H1 (cell line): ENCODE measurements at regions not wholly inside any gene's neighbourhood (a gene's known extent, or its start where the extent isn't known, plus 50 kb on each side); places are given as distances from the start of the nearest gene placed in this dataset.

Source experiments
- CTCF ChIA-PET: fragments of 300-600 bp; sonication (Branson Sonifier 250); formaldehyde crosslinking; loops from one replicate; lab custom pipeline; 2021; ENCODE audit not compliant: partially characterized antibody; lab: Charles Lee
- POLR2A ChIA-PET: fragments of 300-600 bp; sonication (Branson Sonifier 250); formaldehyde crosslinking; loops from one replicate; lab custom pipeline; 2021; ENCODE audit warnings: inconsistent platforms; ENCODE audit not compliant: partially characterized antibody; lab: Charles Lee
- DNase-seq, 2 experiments: peaks; one replicate each; pipeline versions ENCODE4 v3.0.0 to v3.0.0-alpha.2; 2010 to 2022; ENCODE audit warnings: low spot score in 2 of 2, low read depth in 1 of 2, mixed read lengths in 1 of 2
- FAIRE-seq: peaks from 2 replicates; lab custom pipeline; 2011; peaks lifted over from hg19 to GRCh38; lab: Jason Lieb, UNC
- H2AFZ ChIP-seq: 2 replicates; pipeline ENCODE4 v1.8.1; 2012; ENCODE audit warnings: low read length, inconsistent platforms
- H2AK5ac ChIP-seq: 2 replicates; pipeline ENCODE4 v1.6.1; 2013; ENCODE audit warnings: low read depth, low read length
- H2BK120ac ChIP-seq: replicated peaks from 2 replicates; pipeline ENCODE3; 2013; ENCODE audit warnings: low read depth, low read length, inconsistent platforms
- H2BK12ac ChIP-seq: 2 replicates; pipeline ENCODE4 v1.6.1; 2013; ENCODE audit warnings: low read depth, low read length
- H2BK15ac ChIP-seq: 2 replicates; pipeline ENCODE4 v1.6.1; 2013; ENCODE audit warnings: low read length
- H2BK20ac ChIP-seq: 2 replicates; pipeline ENCODE4 v1.6.1; 2013; ENCODE audit warnings: low read length
- H2BK5ac ChIP-seq: 2 replicates; pipeline ENCODE4 v1.6.1; 2013; ENCODE audit warnings: low read depth, low read length
- H3K14ac ChIP-seq: 2 replicates; pipeline ENCODE4 v1.6.1; 2013; ENCODE audit warnings: inconsistent platforms; ENCODE audit not compliant: insufficient read length
- H3K18ac ChIP-seq: 2 replicates; pipeline ENCODE4 v1.6.1; 2013; ENCODE audit warnings: low read length; ENCODE audit errors: extremely low read depth
- H3K23ac ChIP-seq: 2 replicates; pipeline ENCODE4 v1.6.1; 2013; ENCODE audit warnings: inconsistent platforms; ENCODE audit not compliant: insufficient read length
- H3K23me2 ChIP-seq: 2 replicates; pipeline ENCODE4 v1.6.1; 2013; ENCODE audit warnings: low read depth, low read length
- H3K27ac ChIP-seq: 2 replicates; pipeline ENCODE4 v1.6.1; 2011; ENCODE audit warnings: low read depth, low read length, inconsistent platforms
- H3K27me3 ChIP-seq, 4 experiments: replicated peaks in 1 of 4; 1 replicate in 1 of 4; 2 replicates in 3 of 4; pipeline versions ENCODE4 v1.6.1 to v1.8.1; 2011 to 2013; ENCODE audit warnings: low read length in 3 of 4, mild to moderate bottlenecking in 3 of 4, inconsistent platforms in 2 of 4, mixed read lengths in 2 of 4, moderate library complexity in 1 of 4; ENCODE audit not compliant: control insufficient read depth in 3 of 4, insufficient read depth in 3 of 4; ENCODE audit errors: extremely low read depth in 1 of 4
- H3K36me3 ChIP-seq, 4 experiments: 2 replicates each; pipeline versions ENCODE4 v1.6.1 to v1.8.1; 2011 to 2013; ENCODE audit warnings: mild to moderate bottlenecking in 4 of 4, low read length in 3 of 4, moderate library complexity in 2 of 4, control low read depth in 1 of 4, inconsistent platforms in 1 of 4; ENCODE audit not compliant: insufficient read depth in 4 of 4, control insufficient read depth in 2 of 4
- H3K4ac ChIP-seq: replicated peaks from 2 replicates; pipeline ENCODE3; 2013; ENCODE audit warnings: low read length, low read depth, mixed read lengths, inconsistent platforms; ENCODE audit not compliant: insufficient read length
- H3K4me1 ChIP-seq, 4 experiments: replicated peaks in 1 of 4; 1 replicate in 1 of 4; 2 replicates in 3 of 4; pipeline versions ENCODE4 v1.6.1 to v1.8.1; 2011 to 2013; ENCODE audit warnings: low read length in 3 of 4, inconsistent platforms in 2 of 4, mixed read lengths in 1 of 4; ENCODE audit not compliant: insufficient read depth in 4 of 4, control insufficient read depth in 3 of 4
- H3K4me2 ChIP-seq, 2 experiments: 2 replicates each; pipeline versions ENCODE4 v1.6.1 to v1.8.1; 2011 to 2013; ENCODE audit warnings: low read depth in 2 of 2, low read length in 2 of 2, control low read depth in 1 of 2, inconsistent platforms in 1 of 2, mild to moderate bottlenecking in 1 of 2; ENCODE audit not compliant: insufficient read depth in 1 of 2
- H3K4me3 ChIP-seq, 4 experiments: fragments of 200-600, 300-600 bp in 1 of 4; sonication (generic), shearing (Covaris generic), sonication (Bioruptor Twin) in 1 of 4; 2 replicates each; pipeline versions ENCODE4 v1.5.1 to v1.8.1; 2011 to 2016; ENCODE audit warnings: low read length in 4 of 4, low read depth in 3 of 4, control low read depth in 2 of 4, inconsistent platforms in 2 of 4, mild to moderate bottlenecking in 2 of 4, mixed read lengths in 1 of 4, moderate library complexity in 1 of 4; ENCODE audit not compliant: insufficient read depth in 2 of 4; ENCODE audit errors: extremely low read depth in 1 of 4
- H3K56ac ChIP-seq: replicated peaks from 2 replicates; pipeline ENCODE3; 2013; ENCODE audit warnings: low read depth, mild to moderate bottlenecking, mixed read lengths, low read length, inconsistent platforms; ENCODE audit not compliant: insufficient read length
- H3K79me1 ChIP-seq: 2 replicates; pipeline ENCODE4 v1.6.1; 2013; ENCODE audit warnings: low read depth, low read length, control low read depth
- H3K79me2 ChIP-seq, 2 experiments: 2 replicates each; pipeline versions ENCODE4 v1.6.1 to v1.8.1; 2012 to 2013; ENCODE audit warnings: low read length in 2 of 2, mild to moderate bottlenecking in 2 of 2, inconsistent platforms in 1 of 2; ENCODE audit not compliant: insufficient read depth in 2 of 2, control insufficient read depth in 1 of 2
- H3K9ac ChIP-seq, 4 experiments: replicated peaks in 1 of 4; 1 replicate in 1 of 4; 2 replicates in 3 of 4; pipeline versions ENCODE4 v1.6.1 to v1.8.1; 2011 to 2013; ENCODE audit warnings: low read depth in 3 of 4, low read length in 3 of 4, control low read depth in 2 of 4, mild to moderate bottlenecking in 2 of 4, moderate library complexity in 2 of 4, inconsistent platforms in 1 of 4; ENCODE audit errors: extremely low read depth in 1 of 4
- H3K9me3 ChIP-seq, 2 experiments: 2 replicates each; pipeline versions ENCODE4 v1.6.1 to v1.8.1; 2012 to 2013; ENCODE audit warnings: mild to moderate bottlenecking in 2 of 2, moderate library complexity in 2 of 2, control low read depth in 1 of 2, inconsistent platforms in 1 of 2, low read depth in 1 of 2, low read length in 1 of 2, mixed read lengths in 1 of 2; ENCODE audit not compliant: insufficient read depth in 2 of 2
- H4K20me1 ChIP-seq, 2 experiments: replicated peaks in 1 of 2; 2 replicates each; pipeline versions ENCODE3 to v1.8.1; 2011 to 2013; ENCODE audit warnings: inconsistent platforms in 2 of 2, low read length in 2 of 2, mild to moderate bottlenecking in 1 of 2; ENCODE audit not compliant: insufficient read depth in 2 of 2, control insufficient read depth in 1 of 2
- H4K5ac ChIP-seq: 2 replicates; pipeline ENCODE4 v1.6.1; 2013; ENCODE audit warnings: low read length, low read depth, mixed read lengths, inconsistent platforms; ENCODE audit not compliant: insufficient read length
- H4K8ac ChIP-seq: 2 replicates; pipeline ENCODE4 v1.8.0; 2013; ENCODE audit warnings: mild to moderate bottlenecking, moderate library complexity, low read length, inconsistent platforms; ENCODE audit not compliant: insufficient read depth; ENCODE audit errors: extremely low read depth
- H4K91ac ChIP-seq: replicated peaks from 2 replicates; pipeline ENCODE3; 2013; ENCODE audit warnings: low read length, mixed read lengths, inconsistent platforms; ENCODE audit not compliant: insufficient read length
- JUN ChIP-seq: IDR thresholded peaks from 2 replicates; pipeline ENCODE4 v1.6.1; 2011; ENCODE audit warnings: low read depth, mild to moderate bottlenecking, improper control_type of control experiment, low read length
- SP1 ChIP-seq: IDR thresholded peaks from 2 replicates; pipeline ENCODE4 v1.6.1; 2011; ENCODE audit warnings: low read depth, low read length
- WGBS, 2 experiments: shearing (Covaris generic) in 1 of 2; methylation state at CpG; one replicate each; pipeline versions ENCODE4 v1.1.6 to v1.1.7; 2013 to 2015; ENCODE audit warnings: low lambda C conversion rate in 2 of 2, mixed read lengths in 2 of 2, inconsistent platforms in 1 of 2, low coverage in 1 of 2, missing lambda C conversion rate in 1 of 2; ENCODE audit not compliant: insufficient replicate concordance in 2 of 2, insufficient coverage in 1 of 2, insufficient read length in 1 of 2; ENCODE audit errors: extremely low coverage in 1 of 2, missing lambda C conversion rate in 1 of 2; 5-methylcytosine and 5-hydroxymethylcytosine counted together

GRCh38 chr11:42544726-42545125, 767.1 kb upstream of the API5 start:
- H2BK5ac ChIP-seq: no peak overlapping the region
- no peak overlapping the region for H2BK12ac ChIP-seq
- no peak overlapping the region for H3K27ac ChIP-seq
- no peak overlapping the region for H3K18ac ChIP-seq
- H2BK15ac ChIP-seq: no peak overlapping the region
- peaks cover 0 to 3% of the 10 kb centered on the region in 2 experiments; a peak in 1 of 4 replicates for H3K9me3 ChIP-seq
- no peak overlapping the region for H4K8ac ChIP-seq
- no peaks in the 10 kb centered on the region for H3K79me2 ChIP-seq
- no peak overlapping the region for H3K14ac ChIP-seq
- no peak overlapping the region for H2BK120ac ChIP-seq
- H4K20me1 ChIP-seq: no peaks in the 10 kb centered on the region
- no peaks in the 10 kb centered on the region for H3K27me3 ChIP-seq
- H4K5ac ChIP-seq: no peak overlapping the region
- H3K79me1 ChIP-seq: no peaks in the 10 kb centered on the region
- ChIA-PET CTCF (no interaction called here), POLR2A (no interaction called here)
- no peak overlapping the region for H3K23ac ChIP-seq
- H3K36me3 ChIP-seq: no peaks in the 10 kb centered on the region
- 76% methylated on average over 4 of the region's 5 CpGs; no CpG with 5 or more reads in 1 of the 2 experiments for WGBS, 2 experiments
- no peak overlapping the region for H3K4ac ChIP-seq
- H2AK5ac ChIP-seq: no peak overlapping the region
- no peak for DNase-seq
- no peak overlapping the region for H4K91ac ChIP-seq
- H3K4me3 ChIP-seq: no peak overlapping the region
- H2BK20ac ChIP-seq: no peak overlapping the region
- H3K4me2 ChIP-seq: no peak overlapping the region
- no peaks in the 10 kb centered on the region for H3K23me2 ChIP-seq
- H3K56ac ChIP-seq: no peak overlapping the region
- 0 out of 2 replicates have a peak overlapping the region, but pooled peaks have one; percentile 84 for H2AFZ ChIP-seq
- no peak overlapping the region for H3K9ac ChIP-seq
- TF ChIP-seq SP1 (no peak), JUN (no peak)
- FAIRE-seq: peak; percentile 62
- H3K4me1 ChIP-seq: no peaks in the 10 kb centered on the region
